GM23248 (cell line): ENCODE measurements at regions not wholly inside any gene's neighbourhood (a gene's known extent, or its start where the extent isn't known, plus 50 kb on each side); places are given as distances from the start of the nearest gene placed in this dataset.

ENCODE experiments used
- DNase-seq: peaks from one replicate; pipeline ENCODE4 v3.0.0-alpha.2; 2015
- H2AFZ ChIP-seq: fragments of 200-600 bp; sonication (generic); 2 replicates; pipeline ENCODE4 v1.6.1; 2016; ENCODE audit warnings: antibody characterized with exemption
- H3F3A ChIP-seq: fragments of 200-600 bp; sonication (generic); 2 replicates; pipeline ENCODE4 v1.6.1; 2016; ENCODE audit warnings: mild to moderate bottlenecking, antibody characterized with exemption, mixed run types; ENCODE audit not compliant: insufficient read depth
- H3K27ac ChIP-seq: fragments of 200-600 bp; sonication (generic); 2 replicates; pipeline ENCODE4 v1.5.1; 2016; ENCODE audit warnings: mild to moderate bottlenecking
- H3K27me3 ChIP-seq: fragments of 200-600 bp; sonication (generic); replicated peaks from 2 replicates; pipeline ENCODE4 v1.6.1; 2016; ENCODE audit warnings: mild to moderate bottlenecking; ENCODE audit not compliant: insufficient read depth
- H3K36me3 ChIP-seq: fragments of 200-600 bp; sonication (generic); 2 replicates; pipeline ENCODE4 v1.6.1; 2016; ENCODE audit warnings: low read depth, mild to moderate bottlenecking
- H3K4me1 ChIP-seq: fragments of 200-600 bp; sonication (generic); 2 replicates; pipeline ENCODE4 v1.6.1; 2016; ENCODE audit warnings: mild to moderate bottlenecking; ENCODE audit not compliant: insufficient read depth
- H3K4me2 ChIP-seq: fragments of 200-600 bp; sonication (generic); one replicate; pipeline ENCODE4 v1.6.1; 2016; ENCODE audit warnings: mild to moderate bottlenecking; ENCODE audit not compliant: unreplicated experiment
- H3K4me3 ChIP-seq: fragments of 200-600 bp; sonication (generic); 2 replicates; pipeline ENCODE4 v1.5.1; 2016; ENCODE audit warnings: mild to moderate bottlenecking
- H3K79me2 ChIP-seq: fragments of 200-600 bp; sonication (generic); 2 replicates; pipeline ENCODE4 v1.6.1; 2016; ENCODE audit warnings: mild to moderate bottlenecking; ENCODE audit not compliant: insufficient read depth
- H3K9ac ChIP-seq: fragments of 200-600 bp; sonication (generic); 2 replicates; pipeline ENCODE4 v1.6.1; 2016; ENCODE audit warnings: mild to moderate bottlenecking
- H3K9me2 ChIP-seq: fragments of 200-600 bp; sonication (generic); 2 replicates; pipeline ENCODE4 v1.6.1; 2016; ENCODE audit warnings: mixed run types, mild to moderate bottlenecking, moderate library complexity; ENCODE audit not compliant: insufficient read depth
- H3K9me3 ChIP-seq: fragments of 200-600 bp; sonication (generic); one replicate; pipeline ENCODE4 v1.6.1; 2017; ENCODE audit warnings: low read depth
- H4K20me1 ChIP-seq: fragments of 200-600 bp; sonication (generic); 2 replicates; pipeline ENCODE4 v1.6.0; 2016; ENCODE audit not compliant: insufficient read depth
- EZH2 ChIP-seq: fragments of 200-600 bp; sonication (generic); IDR thresholded peaks from 2 replicates; pipeline ENCODE4 v1.6.1; 2018; ENCODE audit warnings: antibody characterized with exemption, mild to moderate bottlenecking; ENCODE audit not compliant: insufficient read depth, poor library complexity, severe bottlenecking
- EZH2phosphoT487 ChIP-seq: fragments of 200-600 bp; sonication (generic); IDR thresholded peaks from 2 replicates; pipeline ENCODE4 v1.6.1; 2018; ENCODE audit warnings: antibody characterized with exemption, moderate library complexity, mild to moderate bottlenecking, low read depth; ENCODE audit not compliant: insufficient read depth
- WGBS, 2 experiments: methylation state at CpG; one replicate each; pipeline ENCODE4 v1.1.6; 2015 to 2017; ENCODE audit warnings: low lambda C conversion rate in 2 of 2, low coverage in 1 of 2; ENCODE audit errors: missing lambda C conversion rate in 2 of 2; 5-methylcytosine and 5-hydroxymethylcytosine counted together
- in situ Hi-C: fragments of 300-500 bp; cut with MboI; formaldehyde crosslinking; loops from 2 replicates; pipeline ENCODE4 v1.15.0; 2020

- TF ChIP-seq EZH2phosphoT487 (no peak), EZH2 (no peak)
- Histone ChIP-seq H3K4me2 (no peak overlapping the region), H4K20me1 (no peaks in the 10 kb centered on the region), H3K4me3 (no peak overlapping the region), H3K27ac (no peak overlapping the region), H3K4me1 (no peaks in the 10 kb centered on the region), H3K9ac (no peak overlapping the region), H2AFZ (no peak overlapping the region), H3K9me3 (no peaks in the 10 kb centered on the region), H3K79me2 (no peaks in the 10 kb centered on the region), H3K27me3 (no peaks in the 10 kb centered on the region), H3K36me3 (no peaks in the 10 kb centered on the region), H3K9me2 (no peaks in the 10 kb centered on the region), H3F3A (no peaks in the 10 kb centered on the region)
- 44 to 50% methylated on average over 1 of the region's 1 CpG for WGBS, 2 experiments
- DNase-seq: no peak
- in situ Hi-C loops: no loop called here
Observed at GRCh38 chrX:7545564-7545963, 297.4 kb upstream of the VCX start.

- Histone ChIP-seq H3K9me2 (no peaks in the 10 kb centered on the region), H3K79me2 (no peaks in the 10 kb centered on the region), H2AFZ (no peak overlapping the region), H3K27ac (no peak overlapping the region), H3K27me3 (no peaks in the 10 kb centered on the region), H4K20me1 (no peaks in the 10 kb centered on the region), H3K9ac (no peak overlapping the region), H3K9me3 (no peaks in the 10 kb centered on the region), H3K4me2 (no peak overlapping the region), H3K36me3 (no peaks in the 10 kb centered on the region), H3F3A (no peaks in the 10 kb centered on the region), H3K4me1 (no peaks in the 10 kb centered on the region), H3K4me3 (no peak overlapping the region)
- no peak for TF ChIP-seq EZH2
- TF ChIP-seq EZH2phosphoT487: no peak
- 2 to 5% methylated on average over 6 of the region's 6 CpGs for WGBS, 2 experiments
- no peak for DNase-seq
- in situ Hi-C loops: no loop called here
Observed at GRCh38 chrX:7542587-7543380, 300.2 kb upstream of the VCX start.

- no peaks in the 10 kb centered on the region for H3K4me1 ChIP-seq
- WGBS, 2 experiments: 13 to 23% methylated on average over 2 of the region's 2 CpGs
Observed at GRCh38 chrX:7522860-7523259, 320.1 kb upstream of the VCX start.

GRCh38 chrX:7515681-7516413 lies 327.1 kb upstream of the VCX start:
- no peak overlapping the region for H3K9ac ChIP-seq
- H2AFZ ChIP-seq: no peak overlapping the region
- no peaks in the 10 kb centered on the region for H3K79me2 ChIP-seq
- H3K9me2 ChIP-seq: no peaks in the 10 kb centered on the region
- WGBS, 2 experiments: 19 to 20% methylated on average over 3 to 4 of the region's 4 CpGs
- H3K4me3 ChIP-seq: no peak overlapping the region
- no peaks in the 10 kb centered on the region for H3K4me1 ChIP-seq
- no peak overlapping the region for H3K27ac ChIP-seq
- no peaks in the 10 kb centered on the region for H3K9me3 ChIP-seq
- no peak overlapping the region for H3K4me2 ChIP-seq
- H4K20me1 ChIP-seq: no peaks in the 10 kb centered on the region
- H3K36me3 ChIP-seq: no peaks in the 10 kb centered on the region
- no peaks in the 10 kb centered on the region for H3F3A ChIP-seq
- TF ChIP-seq EZH2phosphoT487 (no peak), EZH2 (no peak)
- no peaks in the 10 kb centered on the region for H3K27me3 ChIP-seq
- DNase-seq: peak; percentile 31
- in situ Hi-C loops: loop anchor here (25.0 kb wide), 1 partner anchor 96 kb away; no protein-coding TSS in a partner anchor

More at GRCh38 chrX:7522860-7523259, 320.1 kb upstream of the VCX start:
- no peak overlapping the region for H3K4me3 ChIP-seq
- no peak overlapping the region for H3K27ac ChIP-seq
- H2AFZ ChIP-seq: no peak overlapping the region
- H3F3A ChIP-seq: no peaks in the 10 kb centered on the region
- no peak overlapping the region for H3K9ac ChIP-seq
- H3K36me3 ChIP-seq: no peaks in the 10 kb centered on the region
- in situ Hi-C loops: loop anchor here (25.0 kb wide), 1 partner anchor 89 kb away; no protein-coding TSS in a partner anchor
- H3K9me3 ChIP-seq: no peaks in the 10 kb centered on the region
- no peaks in the 10 kb centered on the region for H3K27me3 ChIP-seq
- H4K20me1 ChIP-seq: no peaks in the 10 kb centered on the region
- H3K79me2 ChIP-seq: no peaks in the 10 kb centered on the region
- no peaks in the 10 kb centered on the region for H3K9me2 ChIP-seq
- no peak overlapping the region for H3K4me2 ChIP-seq
- no peak for DNase-seq
- no peak for TF ChIP-seq EZH2
- TF ChIP-seq EZH2phosphoT487: no peak
